ENCODE measurements at regions not wholly inside any gene's neighbourhood (a gene's known extent, or its start where the extent isn't known, plus 50 kb on each side); places are given as distances from the start of the nearest gene placed in this dataset.

DNA sequence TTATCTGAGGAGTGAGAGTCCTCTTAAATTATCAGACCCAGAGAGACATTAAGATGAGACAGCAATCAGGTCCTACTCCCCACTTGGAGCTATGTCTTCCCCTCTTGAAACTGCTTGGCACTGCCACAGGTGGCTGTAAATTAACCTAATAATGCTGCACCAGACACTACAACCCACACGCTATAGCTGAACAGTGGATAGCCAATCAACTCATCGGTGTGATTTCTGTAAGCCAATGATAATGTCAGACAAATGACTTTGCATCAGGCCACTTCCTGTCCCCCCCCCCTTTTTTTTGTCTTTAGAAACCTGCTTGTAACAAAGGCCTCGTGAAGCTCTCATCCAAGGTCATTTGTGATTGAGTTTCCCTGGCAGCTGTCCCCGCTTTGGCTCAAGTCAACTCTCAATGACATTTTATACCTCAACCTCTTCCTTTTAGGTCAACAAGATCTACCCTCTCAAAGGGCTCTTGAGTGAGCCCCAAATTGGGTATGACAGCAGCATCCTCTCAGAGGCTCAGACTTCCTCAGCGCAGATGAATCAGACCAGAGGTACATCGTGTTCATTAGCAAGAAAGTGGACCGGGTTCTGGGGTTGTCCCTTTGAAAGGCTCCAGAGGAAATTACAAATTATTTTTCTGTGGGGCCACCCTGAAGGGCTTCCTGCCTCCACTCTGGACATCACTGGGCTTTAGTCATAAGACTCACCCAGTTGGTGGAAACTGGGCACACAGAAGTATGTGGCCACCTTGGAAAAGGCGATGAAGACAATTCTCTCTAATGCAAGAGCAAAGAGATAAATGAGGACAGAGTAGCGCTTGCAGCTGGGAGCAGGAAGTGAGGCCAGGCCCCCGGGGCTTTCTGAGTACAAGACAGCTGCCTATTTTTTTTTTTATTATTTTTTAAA, 73.6 kb downstream of the COPS8 start:
- Histone ChIP-seq H3K36me3 (no peaks in the 10 kb centered on the region), H3K27ac (no peak overlapping the region), H3K27me3 (peaks cover 35% of the 10 kb centered on the region), H3K9me3 (no peaks in the 10 kb centered on the region), H3K4me1 (ENCODE audit: control insufficient read depth in 1 of 2, insufficient read depth in 1 of 2, low read depth in 1 of 2, low read length in 1 of 2) (no peaks in the 10 kb centered on the region), H3K4me3 (ENCODE audit: low read depth in 1 of 2, low read length in 1 of 2) (no peak overlapping the region)
- TF ChIP-seq, protein P1, sequence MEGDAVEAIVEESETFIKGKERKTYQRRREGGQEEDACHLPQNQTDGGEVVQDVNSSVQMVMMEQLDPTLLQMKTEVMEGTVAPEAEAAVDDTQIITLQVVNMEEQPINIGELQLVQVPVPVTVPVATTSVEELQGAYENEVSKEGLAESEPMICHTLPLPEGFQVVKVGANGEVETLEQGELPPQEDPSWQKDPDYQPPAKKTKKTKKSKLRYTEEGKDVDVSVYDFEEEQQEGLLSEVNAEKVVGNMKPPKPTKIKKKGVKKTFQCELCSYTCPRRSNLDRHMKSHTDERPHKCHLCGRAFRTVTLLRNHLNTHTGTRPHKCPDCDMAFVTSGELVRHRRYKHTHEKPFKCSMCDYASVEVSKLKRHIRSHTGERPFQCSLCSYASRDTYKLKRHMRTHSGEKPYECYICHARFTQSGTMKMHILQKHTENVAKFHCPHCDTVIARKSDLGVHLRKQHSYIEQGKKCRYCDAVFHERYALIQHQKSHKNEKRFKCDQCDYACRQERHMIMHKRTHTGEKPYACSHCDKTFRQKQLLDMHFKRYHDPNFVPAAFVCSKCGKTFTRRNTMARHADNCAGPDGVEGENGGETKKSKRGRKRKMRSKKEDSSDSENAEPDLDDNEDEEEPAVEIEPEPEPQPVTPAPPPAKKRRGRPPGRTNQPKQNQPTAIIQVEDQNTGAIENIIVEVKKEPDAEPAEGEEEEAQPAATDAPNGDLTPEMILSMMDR (IDR thresholded peaks at IDR 0.05) = no peak

DNA sequence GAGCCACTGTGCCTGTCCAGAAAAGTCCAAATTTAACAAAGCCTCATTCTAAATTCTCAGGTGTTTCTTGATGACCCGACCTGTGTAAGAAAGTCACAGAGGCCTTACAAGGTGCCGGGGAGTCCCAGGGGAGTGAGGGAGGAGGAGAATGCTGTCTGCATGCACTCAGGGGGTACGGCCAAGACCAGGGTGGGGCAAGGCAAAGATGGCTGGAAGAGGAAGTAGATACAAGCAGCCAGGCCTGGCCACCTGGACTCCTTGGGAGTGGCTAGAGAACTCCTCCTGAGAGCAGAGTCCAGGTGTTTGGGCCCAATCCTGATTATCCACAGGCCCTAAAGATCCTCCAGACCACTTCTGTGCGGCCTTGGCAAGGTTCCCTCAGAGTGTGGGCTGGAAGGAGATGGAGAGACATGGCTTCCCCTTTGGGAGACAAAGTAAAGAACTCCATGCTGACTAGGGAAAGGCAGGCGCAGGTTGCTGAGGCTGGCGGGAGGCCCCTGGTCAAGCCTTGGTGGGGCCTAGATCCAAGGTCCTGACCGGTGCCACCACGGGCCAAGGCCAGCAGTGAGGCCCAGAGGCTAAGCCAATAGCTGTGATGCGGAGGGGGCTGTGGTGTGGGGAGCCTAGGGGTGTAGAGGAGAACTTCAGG, 74.7 kb downstream of the COPS8 start:
- no peak overlapping the region for H3K27ac ChIP-seq
- H3K27me3 ChIP-seq = peaks cover 39% of the 10 kb centered on the region
- H3K4me3 ChIP-seq (ENCODE audit: low read depth in 1 of 2, low read length in 1 of 2) = no peak overlapping the region
- H3K36me3 ChIP-seq = no peaks in the 10 kb centered on the region
- TF ChIP-seq, protein P1 (IDR thresholded peaks at IDR 0.05) = no peak
- H3K9me3 ChIP-seq = no peaks in the 10 kb centered on the region
- no peaks in the 10 kb centered on the region for H3K4me1 ChIP-seq (ENCODE audit: control insufficient read depth in 1 of 2, insufficient read depth in 1 of 2, low read depth in 1 of 2, low read length in 1 of 2)

DNA sequence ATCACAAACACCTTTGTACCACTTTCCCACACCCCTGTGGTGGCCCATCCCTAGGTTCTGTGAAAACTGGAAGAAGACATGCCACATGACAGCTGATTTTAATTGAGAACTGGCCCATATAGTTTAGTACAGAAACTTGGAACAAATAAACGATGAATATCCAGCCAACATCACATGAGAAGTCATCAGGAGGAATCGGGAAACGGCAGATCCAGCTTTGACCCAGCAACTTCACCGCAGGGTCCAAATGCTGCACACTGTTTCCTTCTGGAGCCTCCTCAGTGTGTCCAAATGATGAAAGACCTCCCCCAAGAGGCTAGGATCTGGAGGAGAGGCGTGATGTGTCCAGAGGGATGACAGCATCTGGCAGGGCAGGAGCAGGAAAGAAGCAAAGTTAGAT, 75.5 kb downstream of the COPS8 start:
- TF ChIP-seq, protein P1 (IDR thresholded peaks at IDR 0.05) = no peak
- Histone ChIP-seq H3K4me3 (ENCODE audit: low read depth in 1 of 2, low read length in 1 of 2) (no peak overlapping the region), H3K36me3 (no peaks in the 10 kb centered on the region), H3K27ac (no peak overlapping the region), H3K27me3 (peaks cover 37% of the 10 kb centered on the region), H3K4me1 (ENCODE audit: control insufficient read depth in 1 of 2, insufficient read depth in 1 of 2, low read depth in 1 of 2, low read length in 1 of 2) (no peaks in the 10 kb centered on the region), H3K9me3 (no peaks in the 10 kb centered on the region)

DNA sequence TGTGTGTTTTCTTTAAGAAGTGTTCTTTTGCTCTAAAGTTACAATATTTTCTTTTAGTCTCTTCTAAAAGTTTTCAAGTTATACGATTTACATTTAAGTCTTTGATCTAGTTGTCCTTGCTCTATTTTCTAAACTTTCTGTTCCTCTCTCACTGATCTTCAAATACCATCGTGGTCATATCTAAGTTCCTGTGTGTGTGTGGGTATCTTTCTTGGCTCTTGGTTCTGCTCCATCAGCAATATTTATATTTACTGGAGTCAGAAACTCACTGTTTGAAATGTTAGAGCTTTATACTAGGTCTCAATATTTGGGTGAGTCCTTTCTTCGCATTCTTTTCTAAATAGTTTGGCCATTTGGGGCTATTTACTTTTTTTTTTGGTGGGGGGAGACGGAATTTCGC, 77.3 kb downstream of the COPS8 start:
- peaks cover 20% of the 10 kb centered on the region for H3K27me3 ChIP-seq
- H3K4me1 ChIP-seq (ENCODE audit: control insufficient read depth in 1 of 2, insufficient read depth in 1 of 2, low read depth in 1 of 2, low read length in 1 of 2) = no peaks in the 10 kb centered on the region
- H3K4me3 ChIP-seq (ENCODE audit: low read depth in 1 of 2, low read length in 1 of 2) = no peak overlapping the region
- no peaks in the 10 kb centered on the region for H3K9me3 ChIP-seq
- no peaks in the 10 kb centered on the region for H3K36me3 ChIP-seq
- TF ChIP-seq, protein P1 (IDR thresholded peaks at IDR 0.05) = no peak
- no peak overlapping the region for H3K27ac ChIP-seq

DNA sequence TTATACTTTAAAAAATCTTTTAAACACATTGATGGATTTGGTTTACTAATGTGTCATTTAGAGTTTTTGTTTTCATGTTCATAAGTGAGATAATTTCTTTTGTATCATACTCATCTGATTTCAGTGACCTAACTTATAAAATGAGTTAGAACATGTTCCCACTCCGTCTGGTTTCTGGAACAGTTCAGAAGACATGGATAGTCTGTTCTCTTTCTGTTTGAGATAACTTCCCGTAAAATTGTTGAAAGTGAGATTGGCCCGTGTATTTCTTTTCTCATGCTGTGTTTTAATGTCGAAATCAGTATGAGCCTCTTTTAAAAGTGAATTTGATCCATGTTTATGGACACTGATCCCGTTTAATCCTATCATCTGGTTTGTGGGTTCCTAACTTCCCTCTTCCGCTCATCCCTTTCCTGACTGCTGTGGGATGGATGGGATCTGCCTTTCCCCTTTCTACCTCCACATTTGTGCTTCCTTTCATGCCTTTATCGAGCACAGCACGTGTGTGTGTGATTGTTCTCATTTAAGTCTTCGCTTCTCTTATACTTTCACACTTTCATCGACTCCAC, 78.9 kb downstream of the COPS8 start:
- Histone ChIP-seq H3K4me1 (ENCODE audit: control insufficient read depth in 1 of 2, insufficient read depth in 1 of 2, low read depth in 1 of 2, low read length in 1 of 2) (no peaks in the 10 kb centered on the region), H3K9me3 (no peaks in the 10 kb centered on the region), H3K27me3 (peaks cover 18% of the 10 kb centered on the region), H3K4me3 (ENCODE audit: low read depth in 1 of 2, low read length in 1 of 2) (no peak overlapping the region), H3K27ac (no peak overlapping the region), H3K36me3 (no peaks in the 10 kb centered on the region)
- TF ChIP-seq, protein P1 (IDR thresholded peaks at IDR 0.05) = no peak
